ENCODE measurements at regions not wholly inside any gene's neighbourhood (a gene's known extent, or its start where the extent isn't known, plus 50 kb on each side); places are given as distances from the start of the nearest gene placed in this dataset.

DNA sequence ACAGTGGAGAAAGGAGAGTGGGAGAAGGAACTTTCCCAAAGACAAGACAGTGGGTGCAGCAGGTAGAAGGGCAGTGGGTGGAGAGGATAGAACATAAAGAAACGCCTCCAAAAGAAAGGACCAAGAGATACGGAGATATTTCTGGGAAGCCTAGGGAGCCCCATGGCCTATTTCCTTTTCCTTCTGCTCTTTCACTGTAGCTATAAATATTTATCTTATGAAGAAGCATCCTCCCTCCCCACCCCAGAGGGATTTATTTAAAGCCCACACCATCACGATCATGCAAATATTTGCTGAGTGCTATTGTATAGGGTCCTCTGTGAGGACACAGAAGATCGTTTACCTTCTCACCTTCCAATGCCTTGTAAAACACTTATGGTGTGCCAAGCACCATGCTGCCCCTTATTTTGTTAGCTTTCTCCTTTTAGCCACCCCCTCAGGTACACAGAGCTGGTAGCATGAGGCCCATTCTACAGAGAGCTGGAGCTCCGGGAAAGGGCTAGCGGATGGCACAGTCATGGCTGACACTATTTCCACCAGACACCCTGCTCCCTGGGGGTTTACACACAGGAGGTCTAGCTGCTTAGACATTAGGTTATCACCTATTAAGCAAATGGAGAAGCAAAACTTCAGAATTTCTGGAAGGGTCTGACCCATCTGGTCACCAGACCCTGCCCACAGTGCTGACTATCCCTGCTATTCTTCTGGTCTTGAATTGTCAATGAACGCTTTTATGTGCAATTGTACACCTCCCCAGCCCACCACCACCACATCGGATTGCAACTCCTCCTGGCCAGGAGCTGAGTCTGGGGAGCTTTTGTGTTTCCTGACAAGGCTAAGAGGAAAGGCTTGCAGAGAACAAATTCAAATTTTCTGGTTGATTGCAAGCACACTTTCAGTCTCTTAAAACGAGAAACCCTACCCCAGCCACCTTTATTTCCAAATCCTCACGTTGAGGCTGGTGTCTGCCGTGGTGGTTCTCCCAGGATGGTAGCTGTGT lies 91.8 kb upstream of the KLF7 start:
- DNase-seq (ENCODE audit: low read depth) = no peak

DNA sequence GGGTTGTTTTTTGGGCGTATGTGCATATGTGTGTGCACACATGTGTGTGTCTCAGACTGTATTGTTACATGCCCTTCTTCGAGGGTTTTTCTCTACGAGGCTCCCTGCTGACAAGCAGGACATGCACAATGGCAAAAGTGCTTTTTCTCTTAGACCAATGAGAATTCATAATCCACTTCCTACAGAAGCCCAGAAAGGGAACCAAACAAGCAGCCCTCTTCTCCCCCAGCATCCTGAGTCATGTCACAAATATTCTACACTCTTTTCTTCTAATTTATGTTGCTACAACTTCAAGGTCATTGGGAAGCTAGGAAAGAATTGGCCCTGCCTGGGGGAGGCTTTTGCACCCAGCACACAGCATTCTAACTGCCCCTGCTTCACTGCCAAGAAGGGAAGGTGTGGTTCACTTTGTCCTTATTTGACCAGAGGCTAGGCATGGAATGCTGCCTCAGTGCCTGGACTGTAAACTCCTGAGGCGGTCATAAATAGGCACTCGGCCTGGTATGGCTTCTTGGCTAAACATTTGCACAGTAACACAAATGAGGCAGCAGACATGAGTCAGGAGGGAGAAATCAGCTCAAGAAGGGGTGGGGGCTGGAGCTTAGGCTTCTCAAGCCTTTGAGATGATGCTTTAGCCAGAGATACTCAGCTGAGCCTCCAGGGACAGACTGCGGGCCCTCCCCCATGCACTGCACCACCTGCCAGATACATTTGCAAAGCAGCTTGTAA lies 92.7 kb upstream of the KLF7 start:
- no peak for DNase-seq (ENCODE audit: low read depth)

DNA sequence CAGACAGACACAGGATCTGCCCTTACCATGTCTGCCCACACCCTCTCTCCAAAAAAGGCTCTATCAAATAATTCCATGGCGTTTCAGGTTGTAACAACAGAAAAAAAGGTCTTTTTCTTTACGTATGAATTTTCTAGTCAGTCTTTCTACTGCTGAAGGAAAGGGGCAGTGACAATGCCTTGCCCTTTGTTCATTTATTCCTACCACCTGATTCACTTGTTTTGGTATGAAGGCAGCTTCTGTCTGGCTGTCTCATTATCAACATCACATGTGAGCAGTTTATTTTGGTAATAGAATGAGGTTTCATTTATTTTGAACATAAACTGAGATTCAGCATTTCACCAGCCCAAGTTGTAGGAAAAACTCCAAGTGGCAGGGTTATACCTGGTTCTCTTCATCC lies 94.3 kb upstream of the KLF7 start:
- DNase-seq (ENCODE audit: low read depth) = no peak

DNA sequence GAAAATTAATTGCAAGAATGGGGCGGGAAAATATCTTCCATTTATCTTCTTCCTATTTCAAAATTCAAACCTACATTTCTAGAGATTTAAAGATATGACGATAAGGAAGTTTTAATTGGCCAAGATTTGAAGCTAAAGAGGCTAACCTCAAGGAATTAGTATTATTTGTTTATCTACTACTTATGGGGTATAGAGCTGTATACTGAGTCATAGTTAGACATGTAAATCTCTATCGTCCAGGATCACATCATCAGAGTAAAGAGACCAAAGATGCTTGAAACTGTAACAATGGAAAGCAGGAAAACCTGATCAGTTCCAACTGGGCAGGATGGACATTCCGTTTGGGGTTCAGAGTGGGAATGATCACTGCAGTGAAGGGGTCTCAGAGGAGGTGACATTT lies 95.2 kb upstream of the KLF7 start:
- DNase-seq (ENCODE audit: low read depth) = no peak

DNA sequence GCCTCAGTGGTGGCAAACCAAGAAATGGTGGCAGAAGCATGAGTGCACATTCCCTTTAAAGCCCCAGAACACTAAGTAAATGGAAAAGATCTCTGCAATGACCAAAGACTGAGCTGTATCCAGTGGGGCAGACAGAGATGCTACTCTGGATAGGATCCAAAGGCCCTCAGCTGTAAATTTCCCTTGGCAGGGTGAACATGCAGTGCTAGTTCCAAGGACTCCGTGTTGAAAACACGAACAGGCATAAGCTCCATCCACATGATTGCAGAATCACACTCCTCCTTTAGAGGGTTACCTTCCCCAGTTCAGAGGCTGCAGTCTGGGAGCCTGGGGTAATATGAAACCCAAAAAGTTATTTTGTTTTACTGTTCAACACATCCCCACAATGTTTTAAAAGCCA lies 98.6 kb upstream of the KLF7 start:
- DNase-seq (ENCODE audit: low read depth) = no peak

DNA sequence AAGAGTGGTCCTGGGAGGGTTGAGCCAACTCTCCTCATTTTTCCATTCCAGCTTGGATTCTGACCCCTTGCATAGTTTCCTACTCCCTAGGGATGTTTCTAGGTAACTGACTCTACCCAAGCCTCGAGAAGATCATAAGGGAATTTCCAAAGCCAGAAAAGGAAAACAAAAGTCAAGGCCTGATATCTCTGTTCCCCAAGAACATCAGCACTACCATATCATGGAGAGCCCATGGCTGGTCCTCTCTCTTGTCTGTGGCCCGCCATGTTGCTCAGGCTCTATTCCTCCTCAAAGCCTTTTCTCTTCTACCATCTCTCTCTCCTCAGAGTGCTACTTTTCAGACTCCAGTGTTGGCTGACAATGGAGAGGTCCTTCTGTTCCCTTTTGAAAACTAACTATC lies 99.6 kb upstream of the KLF7 start:
- no peak for DNase-seq (ENCODE audit: low read depth)

DNA sequence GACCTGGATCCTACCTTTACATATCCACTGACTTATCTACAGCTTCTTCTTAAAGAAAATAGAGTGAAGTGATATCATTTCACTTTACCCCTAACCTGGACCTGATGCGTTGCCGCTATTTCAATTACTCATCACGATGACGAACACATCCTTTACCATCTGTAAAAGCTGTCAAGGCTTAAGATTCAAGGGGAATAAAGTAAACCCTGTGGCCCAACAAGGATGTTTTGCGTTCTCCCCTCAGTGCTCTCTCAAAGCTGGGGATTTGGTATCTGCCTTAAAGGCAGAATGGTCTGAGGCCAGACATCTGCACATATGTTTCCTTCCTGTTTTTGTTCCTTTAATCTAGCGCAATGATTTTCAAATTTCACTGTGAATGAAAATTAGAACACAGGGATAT lies 100.1 kb upstream of the KLF7 start:
- no peak for DNase-seq (ENCODE audit: low read depth)

DNA sequence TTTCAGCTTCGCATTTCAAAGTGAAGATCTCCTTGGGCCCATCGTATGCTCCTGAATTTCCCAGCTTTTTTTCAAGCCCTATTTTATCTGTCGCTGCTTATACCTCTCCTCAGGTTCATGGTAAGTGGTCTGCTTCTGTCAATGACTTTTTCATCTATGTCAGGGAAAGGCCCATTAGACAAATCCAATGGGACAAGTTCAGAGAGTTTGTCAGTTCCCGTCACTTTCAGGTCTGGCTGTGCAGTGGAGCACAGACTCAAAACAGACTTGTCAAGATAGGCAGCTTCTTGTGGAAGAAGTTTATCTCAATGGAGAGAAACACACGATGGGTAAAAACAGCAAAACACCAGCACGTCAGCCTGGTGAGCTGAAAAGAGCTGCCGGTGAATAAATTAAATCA lies 100.9 kb upstream of the KLF7 start:
- DNase-seq (ENCODE audit: low read depth) = no peak

DNA sequence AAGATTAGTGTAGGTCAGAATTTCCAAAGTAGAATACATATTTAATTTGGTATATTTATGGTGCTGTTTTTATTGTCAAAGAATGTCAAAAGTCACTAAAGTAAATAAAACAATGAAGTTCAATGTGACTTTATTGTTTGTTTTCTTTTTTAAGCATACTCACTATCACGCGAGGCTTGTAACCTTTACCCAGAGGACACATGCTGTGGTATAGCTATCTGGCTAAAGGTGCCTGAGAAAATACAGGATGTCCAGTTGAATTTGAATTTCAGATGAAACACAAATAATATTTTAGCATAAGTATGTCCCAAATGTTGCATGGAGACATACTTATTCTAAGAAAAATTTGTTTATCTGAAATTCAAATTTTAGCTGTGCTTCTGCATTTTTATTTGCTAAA lies 103.3 kb upstream of the KLF7 start:
- DNase-seq (ENCODE audit: low read depth) = no peak

DNA sequence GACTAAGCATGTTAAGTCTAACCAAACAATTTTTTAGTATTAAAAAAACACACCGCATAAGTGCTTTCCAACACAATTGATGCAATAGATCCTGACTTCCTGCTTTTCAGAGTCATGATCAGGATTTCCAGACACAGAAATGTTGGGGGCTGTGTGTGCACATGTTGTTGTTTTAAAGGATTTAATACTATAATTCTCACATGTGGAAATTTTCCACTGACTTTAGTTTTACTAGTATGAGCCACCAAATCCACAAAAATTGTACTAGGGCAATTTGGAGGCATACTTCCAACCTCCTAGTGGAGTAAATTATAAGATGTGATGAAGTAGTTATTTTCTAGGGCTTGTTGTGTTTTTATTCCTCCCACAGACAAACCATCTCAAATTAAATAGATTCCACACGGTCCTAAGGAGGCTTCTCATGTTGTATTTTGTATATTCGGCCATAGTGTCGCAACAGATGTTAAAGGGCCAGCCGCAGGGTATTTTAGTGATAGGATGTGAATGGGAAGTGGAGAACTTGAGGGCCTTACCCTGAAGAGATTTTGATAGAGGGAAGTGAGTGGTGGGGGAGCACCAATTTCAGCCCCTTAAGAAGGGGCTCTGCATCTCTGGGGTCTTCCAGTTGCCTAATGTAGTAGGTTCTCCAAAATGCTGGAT lies 108.9 kb upstream of the KLF7 start:
- no peak for DNase-seq (ENCODE audit: low read depth)

DNA sequence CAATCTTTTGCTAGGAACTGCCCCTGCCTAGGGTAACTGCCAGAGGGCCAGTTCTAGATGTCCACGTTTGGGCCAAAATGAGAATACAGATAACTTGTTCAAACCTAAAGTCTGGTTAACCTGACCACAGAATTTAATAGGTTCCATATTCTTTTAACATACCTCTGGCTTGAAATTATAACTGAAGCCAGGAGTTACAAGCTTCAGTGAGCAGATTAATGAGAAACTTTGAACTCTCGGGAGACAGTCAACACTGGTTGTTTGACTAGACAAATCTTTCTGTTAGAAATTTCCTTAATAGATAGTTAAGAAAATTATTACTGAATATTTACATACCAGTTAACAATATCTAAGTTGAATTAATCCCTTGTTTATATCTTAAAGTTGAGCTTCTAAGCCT lies 110.0 kb upstream of the KLF7 start:
- no peak for DNase-seq (ENCODE audit: low read depth)

DNA sequence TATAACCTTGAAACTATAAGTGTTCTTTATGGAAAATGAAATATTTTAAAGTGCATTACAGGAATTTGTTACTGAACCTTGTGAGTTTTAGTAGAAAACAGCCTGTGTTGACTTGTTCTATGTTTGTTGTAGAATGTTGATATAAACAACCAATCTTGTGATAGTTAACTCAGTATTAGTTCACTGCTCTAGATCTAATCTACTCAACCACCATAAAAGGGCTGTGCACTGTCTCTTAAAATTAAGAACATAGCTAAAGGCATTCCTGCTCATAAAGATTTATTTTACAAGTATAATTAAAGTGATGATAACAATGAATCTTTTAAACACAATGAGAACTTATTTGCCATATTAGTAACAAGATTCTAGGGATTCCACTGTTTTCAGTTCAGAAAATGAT lies 110.5 kb upstream of the KLF7 start:
- no peak for DNase-seq (ENCODE audit: low read depth)

DNA sequence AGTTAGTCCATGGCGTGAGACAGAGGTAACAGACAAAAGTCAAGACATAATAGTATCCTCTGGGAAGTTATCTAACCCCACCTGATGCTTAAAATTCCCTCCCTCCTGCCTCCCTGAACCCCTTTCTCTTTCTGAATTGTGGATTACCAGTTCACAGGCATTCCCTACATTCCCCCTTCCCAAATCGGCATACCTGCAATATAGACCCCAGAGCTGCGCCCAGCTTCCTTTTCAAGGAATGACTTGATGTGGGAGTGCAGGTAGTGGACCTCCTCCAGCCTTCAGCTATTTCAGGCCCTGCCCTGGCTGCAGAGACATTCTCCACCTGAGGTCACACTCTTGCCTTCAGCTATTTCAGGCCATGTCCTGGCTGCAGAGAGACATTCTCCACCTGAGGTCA lies 111.1 kb upstream of the KLF7 start:
- no peak for DNase-seq (ENCODE audit: low read depth)

DNA sequence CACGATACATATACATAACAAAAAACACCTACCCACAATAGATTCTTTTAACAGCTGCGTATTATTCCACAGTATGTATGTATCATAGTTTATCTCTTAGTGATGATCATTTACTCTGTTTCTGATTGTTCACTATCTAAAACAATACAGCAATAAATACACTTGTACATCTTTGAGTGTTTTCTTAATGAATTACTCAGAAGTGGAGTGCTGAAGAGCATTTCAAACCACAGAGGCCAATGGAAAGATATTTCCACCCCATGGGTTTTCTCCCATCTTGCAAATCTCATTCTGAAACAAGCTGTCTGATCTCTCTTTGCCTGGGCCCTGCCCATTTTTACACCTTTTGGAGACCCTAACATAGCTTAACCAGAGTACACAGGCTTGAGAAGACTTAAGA lies 113.8 kb upstream of the KLF7 start:
- no peak for DNase-seq (ENCODE audit: low read depth)

DNA sequence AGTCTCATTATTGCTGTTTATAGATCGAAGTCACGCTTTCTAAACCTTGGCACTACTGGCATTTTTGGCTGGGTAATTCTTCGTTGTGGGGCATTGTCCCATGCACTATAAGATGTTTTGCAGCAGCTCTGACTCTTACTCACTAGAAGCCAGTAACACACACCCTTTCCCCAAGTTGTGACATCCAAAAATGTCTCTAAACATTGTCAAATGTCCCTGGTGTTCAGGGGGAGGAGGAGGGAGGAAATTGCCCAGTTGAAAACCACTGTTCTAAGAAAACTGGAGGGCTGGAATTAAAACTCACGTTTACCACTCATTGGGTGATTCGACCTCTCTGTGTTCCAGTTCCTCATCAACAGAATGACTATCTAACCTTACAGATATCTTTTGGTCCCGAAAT lies 115.7 kb upstream of the KLF7 start:
- no peak for DNase-seq (ENCODE audit: low read depth)

DNA sequence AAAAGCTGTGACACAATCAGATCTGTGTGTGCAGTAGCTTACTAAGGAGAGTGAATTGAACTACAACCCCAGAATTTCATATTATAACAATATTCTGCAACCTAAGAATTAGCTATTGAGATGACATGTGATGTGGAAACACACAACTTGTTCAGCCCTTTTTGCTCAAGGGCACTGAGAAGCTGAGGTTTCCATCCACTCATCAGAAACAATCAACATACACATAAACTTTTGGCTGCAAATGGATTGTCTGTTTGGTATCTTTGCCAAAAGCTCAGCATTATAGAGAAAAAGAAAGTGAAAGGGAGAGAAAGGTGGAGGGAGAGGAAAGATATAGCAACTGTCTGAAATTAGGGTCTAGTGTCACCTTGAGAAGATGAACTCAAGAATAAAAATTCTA lies 117.2 kb upstream of the KLF7 start:
- DNase-seq (ENCODE audit: low read depth) = no peak

DNA sequence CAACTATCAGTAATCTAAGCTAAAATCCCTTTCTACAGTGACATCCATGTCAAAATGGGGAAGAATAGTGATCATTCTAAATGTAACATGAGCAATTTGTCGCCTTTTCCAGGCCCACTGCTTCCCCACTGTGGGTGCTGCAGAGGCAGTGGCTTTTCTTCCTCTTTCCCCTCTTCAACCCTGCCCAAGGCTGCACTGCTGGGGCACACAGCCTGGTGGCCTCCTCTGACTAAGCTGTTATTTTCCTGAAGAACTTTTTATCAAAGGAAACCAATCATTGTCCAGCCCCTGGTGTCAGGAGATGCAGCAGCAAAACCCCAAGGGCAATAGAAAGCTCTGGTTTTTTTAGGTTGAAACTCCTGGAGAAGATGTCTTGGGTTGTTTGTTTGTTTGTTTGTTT lies 117.6 kb upstream of the KLF7 start:
- no peak for DNase-seq (ENCODE audit: low read depth)

DNA sequence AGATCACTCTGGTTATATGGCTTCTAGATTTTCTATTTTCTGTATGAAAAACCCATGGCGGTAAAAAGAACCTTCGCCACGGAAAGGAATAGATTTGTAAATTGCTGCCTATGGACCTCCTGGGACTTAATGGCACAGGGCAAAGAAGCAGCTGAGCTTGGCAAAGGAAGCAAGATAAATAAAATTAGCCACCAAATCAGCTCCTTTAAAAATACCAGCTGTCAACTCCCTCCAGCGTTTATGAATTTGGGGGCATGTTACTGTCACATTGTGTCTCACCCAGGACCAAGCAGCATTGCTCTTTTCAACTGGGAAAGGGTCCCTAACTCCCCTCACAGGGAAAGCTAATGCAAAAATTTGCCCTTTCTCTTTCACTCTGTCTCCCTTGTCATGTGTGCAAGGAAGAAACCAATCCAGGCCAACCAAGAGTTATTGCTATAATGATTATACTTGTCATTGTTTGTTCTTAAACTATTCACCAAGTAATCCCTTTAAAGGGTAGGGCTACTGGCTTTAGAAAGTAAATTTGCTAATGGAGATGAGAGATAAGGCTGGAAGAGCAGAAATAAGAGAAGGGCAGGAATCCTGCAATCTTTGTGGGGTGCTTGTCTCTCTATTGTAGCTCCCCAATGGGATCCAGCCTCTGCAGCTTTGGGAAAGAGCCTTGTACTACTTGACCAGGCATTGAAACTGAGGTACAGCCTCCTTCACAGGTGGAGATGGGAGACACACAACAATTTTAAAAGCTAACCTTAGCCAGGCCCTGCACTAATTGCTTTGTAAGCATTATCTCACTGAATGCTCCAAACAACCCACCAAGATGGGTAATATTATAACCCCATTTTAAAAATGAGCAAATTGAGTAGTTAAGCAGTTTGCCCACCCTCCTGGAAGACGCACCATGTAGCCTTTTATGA lies 119.1 kb upstream of the KLF7 start:
- DNase-seq (ENCODE audit: low read depth) = no peak

DNA sequence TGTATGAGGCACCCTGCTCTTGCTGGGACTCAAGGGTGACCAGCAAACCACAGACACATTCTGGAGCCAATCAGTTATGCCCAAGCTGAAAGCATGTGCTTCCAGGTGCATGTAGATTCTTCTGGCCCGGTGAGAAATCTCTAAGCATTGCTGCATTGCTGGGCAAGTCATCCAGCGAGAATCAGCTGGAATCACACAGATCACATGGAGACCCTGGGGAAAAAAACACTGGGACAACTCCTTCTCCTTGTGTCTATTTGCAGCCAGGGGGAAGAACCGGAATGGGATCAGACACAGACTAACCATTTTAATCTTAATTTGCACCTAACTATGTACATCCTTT lies 119.7 kb upstream of the KLF7 start:
- DNase-seq (ENCODE audit: low read depth) = no peak

DNA sequence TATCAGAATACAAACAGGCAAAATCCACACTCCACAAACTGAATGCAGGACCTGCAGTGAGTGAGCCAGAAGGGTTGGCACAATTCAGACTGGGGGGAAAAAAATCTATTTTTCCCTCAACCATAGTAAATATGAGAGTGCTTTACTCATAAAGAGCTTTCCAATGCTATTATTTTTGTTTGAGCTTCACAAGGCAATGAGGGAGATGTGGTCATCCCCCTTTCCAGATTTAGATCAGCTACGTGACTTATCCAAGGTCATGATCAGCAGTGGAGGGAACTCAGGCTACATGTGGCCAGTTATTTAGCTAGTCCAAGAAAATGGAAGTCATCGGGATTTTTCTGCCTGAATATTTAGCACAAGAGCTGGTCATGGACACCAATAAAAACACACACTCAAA lies 120.4 kb upstream of the KLF7 start:
- no peak for DNase-seq (ENCODE audit: low read depth)

DNA sequence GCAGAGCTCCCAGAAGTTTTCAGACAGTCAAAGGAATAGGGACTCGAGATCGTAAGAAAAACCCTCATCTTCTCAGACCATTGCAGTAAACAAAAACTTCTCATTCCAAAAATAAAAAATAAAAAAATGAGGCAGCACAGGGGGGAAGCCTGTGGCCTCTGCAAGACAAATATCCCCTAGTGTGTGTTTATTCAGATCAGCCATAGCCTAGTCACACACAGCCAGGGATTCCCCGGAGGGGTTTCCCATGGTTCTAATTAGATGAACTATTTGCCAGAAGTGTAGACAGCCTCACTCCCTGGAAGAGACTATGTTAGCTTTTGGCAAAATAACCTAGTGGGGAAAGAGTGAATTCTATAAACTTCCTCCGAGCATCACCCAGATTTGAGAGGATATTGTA lies 122.9 kb upstream of the KLF7 start:
- no peak for DNase-seq (ENCODE audit: low read depth)

All from activated T-helper 1 cell treated with Interleukin-2 at 50 U/mL for 16 hours (primary cell).